DND-41 (cell line): ENCODE measurements at regions not wholly inside any gene's neighbourhood (a gene's known extent, or its start where the extent isn't known, plus 50 kb on each side); places are given as distances from the start of the nearest gene placed in this dataset.

Experiments
- CTCF ChIP-seq: IDR thresholded peaks from 2 replicates; pipeline ENCODE4 v1.5.1; 2012; ENCODE audit warnings: borderline replicate concordance, low read length, moderate library complexity, mild to moderate bottlenecking; ENCODE audit not compliant: poor library complexity, severe bottlenecking; ENCODE audit errors: extremely low read depth
- EZH2 ChIP-seq: IDR thresholded peaks from 3 replicates; pipeline ENCODE4 v1.6.1; 2012; ENCODE audit warnings: borderline replicate concordance, low read depth, mild to moderate bottlenecking, moderate library complexity, low read length, inconsistent platforms; ENCODE audit not compliant: severe bottlenecking

GRCh38 chr9:23079798-23080197, 633.2 kb downstream of the DMRTA1 start:
- no peak for TF ChIP-seq CTCF
- no peak for TF ChIP-seq EZH2
